Left ventricle myocardium inferior (tissue), 1 donor: ENCODE measurements at regions not wholly inside any gene's neighbourhood (a gene's known extent, or its start where the extent isn't known, plus 50 kb on each side); places are given as distances from the start of the nearest gene placed in this dataset.

Source experiments
- DNase-seq: peaks from one replicate; pipeline ENCODE4 v3.0.0-alpha.2; 2020
- H3K27ac ChIP-seq: fragments of 200-600 bp; replicated peaks from 2 replicates; pipeline ENCODE4 v1.8.0; 2021
- H3K27me3 ChIP-seq: fragments of 200-600 bp; 2 replicates; pipeline ENCODE4 v1.8.0; 2021; ENCODE audit warnings: low read depth
- H3K36me3 ChIP-seq: fragments of 200-600 bp; 2 replicates; pipeline ENCODE4 v1.8.0; 2021
- H3K4me1 ChIP-seq: fragments of 200-600 bp; 2 replicates; pipeline ENCODE4 v1.8.0; 2021
- H3K4me3 ChIP-seq: fragments of 200-600 bp; 2 replicates; pipeline ENCODE4 v1.8.0; 2021; ENCODE audit warnings: mild to moderate bottlenecking, moderate library complexity
- H3K9me3 ChIP-seq: fragments of 200-600 bp; replicated peaks from 2 replicates; pipeline ENCODE4 v1.8.0; 2021
- CTCF ChIP-seq: fragments of 200-600 bp; IDR thresholded peaks from 2 replicates; pipeline ENCODE4 v1.8.0; 2021; ENCODE audit warnings: antibody characterized with exemption, mild to moderate bottlenecking, borderline replicate concordance
- intact Hi-C: fragments of 100-400 bp; cut with micrococcal nuclease; formaldehyde crosslinking; loops from one replicate; pipeline ENCODE4 v1.11.0; 2022
- donor health status: DM: no; HTN: yes; CAD: no; lungs with severe emphysema.

GRCh38 chr13:29676535-29676934, 81.0 kb upstream of the SLC7A1 start:
- peaks cover 9% of the 10 kb centered on the region for H3K4me1 ChIP-seq
- no peak overlapping the region for H3K4me3 ChIP-seq
- H3K27ac ChIP-seq = no peak overlapping the region
- no peaks in the 10 kb centered on the region for H3K9me3 ChIP-seq
- no peak for DNase-seq
- no peak for TF ChIP-seq CTCF
- no peaks in the 10 kb centered on the region for H3K27me3 ChIP-seq
- H3K36me3 ChIP-seq = no peaks in the 10 kb centered on the region
- intact Hi-C loops = no loop called here

GRCh38 chr13:29674532-29674931, 79.0 kb upstream of the SLC7A1 start:
- no peaks in the 10 kb centered on the region for H3K36me3 ChIP-seq
- H3K4me3 ChIP-seq = no peak overlapping the region
- no peak overlapping the region for H3K27ac ChIP-seq
- TF ChIP-seq CTCF = no peak
- H3K9me3 ChIP-seq = no peaks in the 10 kb centered on the region
- H3K27me3 ChIP-seq = no peaks in the 10 kb centered on the region
- DNase-seq = no peak
- intact Hi-C loops = no loop called here
- peaks cover 7% of the 10 kb centered on the region for H3K4me1 ChIP-seq

- H3K4me3 ChIP-seq = no peak overlapping the region
- no peak for DNase-seq
- intact Hi-C loops = no loop called here
- TF ChIP-seq CTCF = no peak
- no peak overlapping the region for H3K27ac ChIP-seq
- no peaks in the 10 kb centered on the region for H3K36me3 ChIP-seq
- H3K27me3 ChIP-seq = no peaks in the 10 kb centered on the region
- H3K4me1 ChIP-seq = no peaks in the 10 kb centered on the region
- H3K9me3 ChIP-seq = peaks cover 23% of the 10 kb centered on the region
These were observed 69.1 kb upstream of the SLC7A1 start for GRCh38 chr13:29664591-29664990.

- Histone ChIP-seq H3K36me3 (no peaks in the 10 kb centered on the region), H3K27me3 (no peaks in the 10 kb centered on the region), H3K9me3 (peaks cover 7% of the 10 kb centered on the region), H3K4me3 (no peak overlapping the region), H3K4me1 (no peaks in the 10 kb centered on the region), H3K27ac (no peak overlapping the region)
- no peak for TF ChIP-seq CTCF
- intact Hi-C loops = no loop called here
- DNase-seq = no peak
These were observed 59.5 kb upstream of the SLC7A1 start for GRCh38 chr13:29654843-29655547.

GRCh38 chr13:29654384-29654783, 58.9 kb upstream of the SLC7A1 start:
- no peak for TF ChIP-seq CTCF
- H3K4me1 ChIP-seq = no peaks in the 10 kb centered on the region
- peaks cover 1% of the 10 kb centered on the region for H3K9me3 ChIP-seq
- H3K27me3 ChIP-seq = no peaks in the 10 kb centered on the region
- DNase-seq = no peak
- H3K27ac ChIP-seq = no peak overlapping the region
- intact Hi-C loops = no loop called here
- no peak overlapping the region for H3K4me3 ChIP-seq
- no peaks in the 10 kb centered on the region for H3K36me3 ChIP-seq
